Bronchial epithelial cell (primary cell): ENCODE measurements at regions not wholly inside any gene's neighbourhood (a gene's known extent, or its start where the extent isn't known, plus 50 kb on each side); places are given as distances from the start of the nearest gene placed in this dataset.

Experiments used
- DNase-seq: peaks from one replicate; pipeline ENCODE4 v3.0.0-alpha.2; 2010; ENCODE audit warnings: low read depth
- FAIRE-seq: peaks from 2 replicates; lab custom pipeline; 2011; peaks lifted over from hg19 to GRCh38; lab: Jason Lieb, UNC
- H3K27me3 ChIP-seq: 2 replicates; pipeline ENCODE4 v1.5.1; 2011; ENCODE audit warnings: low read length; ENCODE audit not compliant: control insufficient read depth, insufficient read depth
- H3K36me3 ChIP-seq: 2 replicates; pipeline ENCODE4 v1.5.1; 2011; ENCODE audit warnings: low read length; ENCODE audit not compliant: control insufficient read depth, insufficient read depth
- H3K4me3 ChIP-seq: 2 replicates; pipeline ENCODE4 v1.5.1; 2011; ENCODE audit warnings: mild to moderate bottlenecking, low read depth, low read length, control low read depth
- TF ChIP-seq, protein P1 (sequence below): IDR thresholded peaks from 2 replicates; pipeline ENCODE4 v1.5.1; 2011; ENCODE audit warnings: mild to moderate bottlenecking, moderate library complexity, low read length, control low read depth, inconsistent platforms; ENCODE audit not compliant: insufficient read depth, severe bottlenecking

DNA sequence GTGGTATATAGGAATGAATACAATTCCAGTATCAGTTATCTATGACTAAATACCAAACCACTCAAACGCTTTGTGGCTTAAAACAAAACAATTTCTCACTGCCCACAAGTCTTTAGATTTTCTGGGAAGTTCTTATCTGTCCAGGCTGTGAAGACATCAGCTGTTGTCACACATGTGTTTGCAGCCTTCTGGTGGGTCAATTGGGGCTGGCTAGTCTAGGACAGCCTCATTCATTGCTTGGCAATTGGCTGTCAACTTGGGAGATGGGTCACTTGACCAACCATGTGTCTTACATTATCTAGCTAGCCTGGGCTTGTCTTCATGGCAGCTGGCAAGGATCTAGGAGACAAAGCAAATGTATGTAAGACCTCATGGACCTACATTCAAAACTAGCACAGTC is 53.8 kb upstream of the PAPPA start:
- peak; percentile 43 for DNase-seq
- no peaks in the 10 kb centered on the region for H3K36me3 ChIP-seq
- no peaks in the 10 kb centered on the region for H3K27me3 ChIP-seq
- TF ChIP-seq, protein P1, sequence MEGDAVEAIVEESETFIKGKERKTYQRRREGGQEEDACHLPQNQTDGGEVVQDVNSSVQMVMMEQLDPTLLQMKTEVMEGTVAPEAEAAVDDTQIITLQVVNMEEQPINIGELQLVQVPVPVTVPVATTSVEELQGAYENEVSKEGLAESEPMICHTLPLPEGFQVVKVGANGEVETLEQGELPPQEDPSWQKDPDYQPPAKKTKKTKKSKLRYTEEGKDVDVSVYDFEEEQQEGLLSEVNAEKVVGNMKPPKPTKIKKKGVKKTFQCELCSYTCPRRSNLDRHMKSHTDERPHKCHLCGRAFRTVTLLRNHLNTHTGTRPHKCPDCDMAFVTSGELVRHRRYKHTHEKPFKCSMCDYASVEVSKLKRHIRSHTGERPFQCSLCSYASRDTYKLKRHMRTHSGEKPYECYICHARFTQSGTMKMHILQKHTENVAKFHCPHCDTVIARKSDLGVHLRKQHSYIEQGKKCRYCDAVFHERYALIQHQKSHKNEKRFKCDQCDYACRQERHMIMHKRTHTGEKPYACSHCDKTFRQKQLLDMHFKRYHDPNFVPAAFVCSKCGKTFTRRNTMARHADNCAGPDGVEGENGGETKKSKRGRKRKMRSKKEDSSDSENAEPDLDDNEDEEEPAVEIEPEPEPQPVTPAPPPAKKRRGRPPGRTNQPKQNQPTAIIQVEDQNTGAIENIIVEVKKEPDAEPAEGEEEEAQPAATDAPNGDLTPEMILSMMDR = no peak
- H3K4me3 ChIP-seq = no peak overlapping the region
- FAIRE-seq = no peak

DNA sequence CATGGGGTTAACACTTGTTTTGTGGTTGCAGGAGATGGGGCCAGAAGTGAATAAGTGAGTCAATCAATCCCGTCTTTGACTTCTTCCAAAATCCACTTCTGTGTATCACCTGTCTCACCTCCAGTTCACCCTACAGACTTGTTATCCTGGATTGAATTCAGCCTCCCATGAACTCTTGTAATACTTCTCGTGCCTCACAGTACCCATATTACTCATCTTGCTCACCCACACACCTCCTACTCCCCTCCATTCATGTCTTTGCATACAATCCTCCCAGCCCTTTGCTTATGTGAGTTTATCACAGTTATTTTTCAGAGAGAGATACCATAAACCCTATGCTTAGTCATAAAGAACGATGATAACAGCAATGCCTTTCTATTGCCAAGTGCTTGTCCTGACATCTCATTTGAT is 52.9 kb upstream of the PAPPA start:
- H3K27me3 ChIP-seq = no peaks in the 10 kb centered on the region
- TF ChIP-seq, protein P1 = no peak
- no peaks in the 10 kb centered on the region for H3K36me3 ChIP-seq
- DNase-seq = peak; percentile 99
- H3K4me3 ChIP-seq = no peak overlapping the region
- peak; percentile 98 for FAIRE-seq

DNA sequence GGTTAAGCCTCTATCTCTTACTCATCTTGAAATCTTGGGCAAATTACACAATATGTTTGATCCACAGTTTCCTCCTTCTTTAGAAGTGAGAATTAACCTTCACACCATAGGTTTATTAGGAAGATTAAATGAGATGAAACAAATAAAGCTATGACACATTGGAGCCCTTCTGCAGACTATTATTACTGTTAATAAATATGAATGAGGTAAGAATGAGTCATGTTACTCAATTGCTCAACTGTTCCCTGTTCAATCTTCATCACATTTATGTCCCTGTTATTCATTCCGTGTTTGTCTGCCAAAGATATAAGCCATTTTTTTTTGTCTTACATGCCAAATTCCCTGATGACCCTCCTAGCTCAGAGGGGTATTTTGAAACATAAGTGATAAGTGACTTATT is 52.1 kb upstream of the PAPPA start:
- Histone ChIP-seq H3K4me3 (no peak overlapping the region), H3K36me3 (no peaks in the 10 kb centered on the region), H3K27me3 (no peaks in the 10 kb centered on the region)
- TF ChIP-seq, protein P1 = no peak
- DNase-seq = peak; percentile 99
- FAIRE-seq = no peak

DNA sequence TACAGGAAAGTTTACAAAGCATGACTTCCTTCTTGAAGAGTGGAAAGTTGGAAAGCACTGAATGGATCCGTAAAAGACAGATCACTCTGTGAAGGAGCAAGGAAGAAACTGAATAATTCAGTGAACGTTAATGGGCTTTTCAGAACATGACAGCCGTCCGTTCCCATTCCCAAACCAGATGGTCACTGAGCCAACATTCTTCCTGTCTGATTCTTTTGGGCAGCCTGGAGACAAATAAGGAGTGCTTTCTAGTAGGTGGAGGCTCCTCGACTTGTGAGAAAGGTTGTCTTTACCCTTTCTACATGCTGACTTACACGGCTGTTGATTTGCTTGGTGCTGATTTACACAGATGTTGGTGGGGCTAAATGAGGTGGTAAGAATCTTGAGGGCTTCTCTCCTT is 51.0 kb upstream of the PAPPA start:
- FAIRE-seq (peak; percentile 28), DNase-seq (no peak)
- H3K4me3 ChIP-seq = no peak overlapping the region
- TF ChIP-seq, protein P1 = no peak
- no peaks in the 10 kb centered on the region for H3K27me3 ChIP-seq
- H3K36me3 ChIP-seq = no peaks in the 10 kb centered on the region
